Karpas-422 (cell line): ENCODE measurements at regions not wholly inside any gene's neighbourhood (a gene's known extent, or its start where the extent isn't known, plus 50 kb on each side); places are given as distances from the start of the nearest gene placed in this dataset.

Source experiments
- DNase-seq: peaks from one replicate; pipeline ENCODE4 v3.0.0-alpha.2; 2015
- H2AFZ ChIP-seq: fragments of 200-600 bp; sonication (generic); 2 replicates; pipeline ENCODE4 v1.6.1; 2014; ENCODE audit warnings: antibody characterized with exemption, low read length, mixed read lengths
- H3K27ac ChIP-seq: fragments of 200-600 bp; sonication (generic); 2 replicates; pipeline ENCODE4 v1.5.1; 2014; ENCODE audit warnings: mild to moderate bottlenecking, low read length, moderate library complexity
- H3K27me3 ChIP-seq: fragments of 200-600 bp; sonication (generic); 2 replicates; pipeline ENCODE4 v1.6.1; 2014; ENCODE audit warnings: low read length, mixed read lengths
- H3K36me3 ChIP-seq: fragments of 200-600 bp; sonication (generic); 2 replicates; pipeline ENCODE4 v1.6.1; 2014; ENCODE audit warnings: low read length, mixed read lengths; ENCODE audit not compliant: insufficient read depth
- H3K4me1 ChIP-seq: fragments of 200-600 bp; sonication (generic); 2 replicates; pipeline ENCODE4 v1.6.1; 2014; ENCODE audit warnings: mild to moderate bottlenecking, low read length, mixed read lengths
- H3K4me2 ChIP-seq: fragments of 200-600 bp; sonication (generic); 2 replicates; pipeline ENCODE4 v1.6.1; 2014; ENCODE audit warnings: low read length, low read depth, mild to moderate bottlenecking; ENCODE audit not compliant: poor library complexity, severe bottlenecking
- H3K4me3 ChIP-seq: fragments of 200-600 bp; sonication (generic); 2 replicates; pipeline ENCODE4 v1.5.1; 2014; ENCODE audit warnings: mild to moderate bottlenecking, antibody characterized with exemption, low read length, mixed read lengths
- H3K79me2 ChIP-seq: fragments of 200-600 bp; sonication (generic); 2 replicates; pipeline ENCODE4 v1.6.1; 2014; ENCODE audit warnings: mild to moderate bottlenecking, low read length, mixed read lengths
- H3K9ac ChIP-seq: fragments of 200-600 bp; sonication (generic); 2 replicates; pipeline ENCODE4 v1.6.0; 2014; ENCODE audit warnings: low read length
- H3K9me2 ChIP-seq: fragments of 200-600 bp; sonication (generic), shearing (Covaris generic); replicated peaks from 2 replicates; pipeline ENCODE4 v1.6.0; 2014; ENCODE audit warnings: mild to moderate bottlenecking, low read length, moderate library complexity; ENCODE audit not compliant: insufficient read depth
- H3K9me3 ChIP-seq: fragments of 300-700, 200-600 bp; sonication (generic); 2 replicates; pipeline ENCODE4 v1.6.1; 2014; ENCODE audit warnings: low read length, mixed read lengths
- H4K20me1 ChIP-seq: fragments of 200-600 bp; sonication (generic); 2 replicates; pipeline ENCODE4 v1.6.1; 2014; ENCODE audit warnings: mild to moderate bottlenecking, antibody characterized with exemption, low read length, low read depth; ENCODE audit not compliant: insufficient read depth

DNA sequence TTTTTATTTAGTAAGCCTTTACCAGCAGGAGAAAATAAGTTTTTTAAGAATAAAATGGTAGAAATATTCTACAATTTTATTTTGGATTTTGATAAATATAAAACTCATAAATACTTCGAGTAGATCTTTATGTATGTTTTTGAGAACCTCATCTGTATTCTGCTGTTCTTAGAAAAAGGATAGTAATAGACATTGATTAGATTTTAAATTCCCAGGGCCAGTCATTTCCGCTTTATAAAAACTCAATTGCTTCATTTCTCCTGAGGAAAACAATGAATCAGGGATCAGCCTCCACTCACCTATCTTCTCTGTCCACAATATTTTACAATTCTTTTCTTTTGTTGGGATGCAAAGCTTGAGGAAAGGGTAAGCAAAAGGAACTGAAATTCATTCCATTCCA, 1983.5 kb upstream of the C9orf72 start:
- Histone ChIP-seq H3K4me2 (no peak overlapping the region), H3K9me3 (peaks cover 8% of the 10 kb centered on the region), H3K9me2 (no peaks in the 10 kb centered on the region), H3K79me2 (no peaks in the 10 kb centered on the region), H3K27ac (no peak overlapping the region), H3K9ac (no peak overlapping the region), H3K4me1 (no peaks in the 10 kb centered on the region), H3K4me3 (no peak overlapping the region), H3K36me3 (no peaks in the 10 kb centered on the region), H3K27me3 (no peaks in the 10 kb centered on the region), H4K20me1 (no peaks in the 10 kb centered on the region), H2AFZ (no peak overlapping the region)
- no peak for DNase-seq

DNA sequence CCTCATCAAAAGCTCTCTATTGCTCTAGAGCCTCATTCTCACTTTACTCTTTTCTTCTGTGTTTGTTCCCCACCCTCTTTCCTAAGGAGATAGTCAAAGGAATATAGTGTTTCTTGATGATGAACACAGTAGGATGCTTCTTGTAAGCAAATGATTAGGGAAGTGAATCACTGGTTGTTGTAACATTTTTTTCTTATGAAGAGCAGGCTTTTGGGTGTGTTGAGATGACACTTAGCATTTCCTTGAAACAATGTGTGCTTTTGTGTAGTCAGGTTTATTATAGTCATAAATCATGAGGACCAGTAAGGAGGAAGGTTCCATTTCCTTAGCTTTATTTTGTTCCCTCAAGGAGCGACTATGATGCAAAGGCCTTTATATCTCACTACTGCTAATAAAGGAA, 1991.3 kb upstream of the C9orf72 start:
- H3K4me1 ChIP-seq = no peaks in the 10 kb centered on the region
- no peak overlapping the region for H3K27ac ChIP-seq
- H3K4me3 ChIP-seq = no peak overlapping the region
- no peaks in the 10 kb centered on the region for H4K20me1 ChIP-seq
- H3K9ac ChIP-seq = no peak overlapping the region
- H3K9me2 ChIP-seq = no peaks in the 10 kb centered on the region
- H3K27me3 ChIP-seq = no peaks in the 10 kb centered on the region
- no peaks in the 10 kb centered on the region for H3K36me3 ChIP-seq
- peaks cover 18% of the 10 kb centered on the region for H3K9me3 ChIP-seq
- no peak overlapping the region for H3K4me2 ChIP-seq
- H2AFZ ChIP-seq = no peak overlapping the region
- H3K79me2 ChIP-seq = no peaks in the 10 kb centered on the region
- no peak for DNase-seq

GRCh38 chr9:29575219-29575618, 2001.9 kb upstream of the C9orf72 start:
- no peak for DNase-seq
- no peaks in the 10 kb centered on the region for H3K27me3 ChIP-seq
- no peak overlapping the region for H2AFZ ChIP-seq
- H4K20me1 ChIP-seq = no peaks in the 10 kb centered on the region
- no peaks in the 10 kb centered on the region for H3K9me2 ChIP-seq
- no peak overlapping the region for H3K9ac ChIP-seq
- no peak overlapping the region for H3K27ac ChIP-seq
- no peaks in the 10 kb centered on the region for H3K79me2 ChIP-seq
- H3K9me3 ChIP-seq = peaks cover 14% of the 10 kb centered on the region
- no peaks in the 10 kb centered on the region for H3K4me1 ChIP-seq
- H3K36me3 ChIP-seq = no peaks in the 10 kb centered on the region
- H3K4me2 ChIP-seq = no peak overlapping the region
- no peak overlapping the region for H3K4me3 ChIP-seq

DNA sequence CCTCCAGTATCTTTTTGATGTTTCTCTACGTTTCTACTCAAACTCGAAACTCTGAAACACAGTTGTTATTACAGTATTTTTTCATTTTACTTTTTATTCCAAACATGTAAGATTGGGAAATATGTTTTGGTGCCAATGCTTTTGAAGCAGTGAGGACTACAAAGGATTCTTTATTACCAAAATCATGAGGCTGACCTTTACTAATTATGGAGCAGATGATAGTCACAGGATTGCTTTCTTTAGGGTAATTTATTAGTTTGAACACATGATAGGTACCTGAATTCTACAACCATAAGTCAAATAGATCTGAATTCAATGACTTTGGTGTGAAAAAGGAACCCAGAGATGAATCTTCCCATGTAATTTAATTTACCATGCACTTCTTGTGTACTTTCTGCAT, 2015.1 kb upstream of the C9orf72 start:
- Histone ChIP-seq H3K9ac (no peak overlapping the region), H3K36me3 (no peaks in the 10 kb centered on the region), H3K4me2 (no peak overlapping the region), H3K9me2 (no peaks in the 10 kb centered on the region), H3K4me1 (no peaks in the 10 kb centered on the region), H2AFZ (no peak overlapping the region), H4K20me1 (no peaks in the 10 kb centered on the region), H3K9me3 (peaks cover 30% of the 10 kb centered on the region), H3K4me3 (no peak overlapping the region), H3K79me2 (no peaks in the 10 kb centered on the region), H3K27me3 (no peaks in the 10 kb centered on the region), H3K27ac (no peak overlapping the region)
- no peak for DNase-seq

DNA sequence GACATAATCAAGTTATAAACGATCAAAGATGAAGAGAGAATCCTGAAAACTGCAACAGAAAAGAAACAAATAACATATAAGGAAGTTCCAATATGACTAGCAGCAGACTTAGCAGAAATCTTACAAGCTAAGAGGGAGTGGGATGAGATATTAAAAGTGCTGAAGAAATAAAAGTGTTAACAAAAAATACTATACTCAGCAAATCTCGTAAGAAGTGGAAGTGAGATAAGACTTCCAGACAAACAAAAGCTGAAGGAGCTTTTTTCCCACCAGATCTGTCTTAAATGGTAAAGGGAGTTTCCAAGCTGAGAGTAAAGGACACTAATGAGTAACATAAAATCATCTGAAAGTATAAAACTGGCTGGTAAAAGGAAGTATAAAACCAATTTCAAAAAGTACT, 2036.0 kb upstream of the C9orf72 start:
- Histone ChIP-seq H3K4me1 (no peaks in the 10 kb centered on the region), H3K27me3 (no peaks in the 10 kb centered on the region), H3K4me3 (no peak overlapping the region), H3K9me3 (peaks cover 22% of the 10 kb centered on the region), H3K4me2 (no peak overlapping the region), H3K79me2 (no peaks in the 10 kb centered on the region), H3K27ac (no peak overlapping the region), H3K9me2 (no peaks in the 10 kb centered on the region), H3K36me3 (no peaks in the 10 kb centered on the region), H3K9ac (no peak overlapping the region), H2AFZ (no peak overlapping the region), H4K20me1 (no peaks in the 10 kb centered on the region)
- DNase-seq = no peak

DNA sequence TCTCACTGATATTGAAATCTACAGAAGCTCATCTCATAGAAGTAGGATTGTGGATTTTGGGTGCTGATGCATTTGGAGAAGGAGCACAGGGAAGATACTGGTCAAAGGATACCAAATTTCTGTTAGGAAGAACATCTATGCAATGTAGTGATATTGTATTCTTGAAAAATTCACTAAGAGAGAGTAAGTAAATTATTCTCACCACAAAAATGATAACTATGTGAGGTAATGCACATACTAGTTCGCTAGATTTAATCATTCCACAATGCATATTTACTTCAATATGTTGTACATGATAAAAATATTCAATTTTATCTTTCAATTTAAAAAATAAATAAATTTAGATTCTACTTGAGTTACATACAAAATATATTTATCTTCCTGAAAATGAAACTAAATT, 2040.5 kb upstream of the C9orf72 start:
- peaks cover 19% of the 10 kb centered on the region for H3K9me3 ChIP-seq
- H3K4me3 ChIP-seq = no peak overlapping the region
- H3K79me2 ChIP-seq = no peaks in the 10 kb centered on the region
- H3K27ac ChIP-seq = no peak overlapping the region
- DNase-seq = no peak
- H3K9me2 ChIP-seq = no peaks in the 10 kb centered on the region
- no peaks in the 10 kb centered on the region for H3K4me1 ChIP-seq
- no peaks in the 10 kb centered on the region for H4K20me1 ChIP-seq
- no peak overlapping the region for H3K4me2 ChIP-seq
- no peaks in the 10 kb centered on the region for H3K27me3 ChIP-seq
- H3K36me3 ChIP-seq = no peaks in the 10 kb centered on the region
- H2AFZ ChIP-seq = no peak overlapping the region
- H3K9ac ChIP-seq = no peak overlapping the region

- Histone ChIP-seq H3K27ac (no peak overlapping the region), H3K9me2 (no peaks in the 10 kb centered on the region), H2AFZ (no peak overlapping the region), H3K9ac (no peak overlapping the region), H3K4me2 (no peak overlapping the region), H3K27me3 (no peaks in the 10 kb centered on the region), H3K4me1 (no peaks in the 10 kb centered on the region), H4K20me1 (no peaks in the 10 kb centered on the region), H3K9me3 (peaks cover 12% of the 10 kb centered on the region), H3K36me3 (no peaks in the 10 kb centered on the region), H3K79me2 (no peaks in the 10 kb centered on the region), H3K4me3 (no peak overlapping the region)
- no peak for DNase-seq
These were observed 2043.6 kb upstream of the C9orf72 start for GRCh38 chr9:29616844-29617243.

- Histone ChIP-seq H3K9ac (no peak overlapping the region), H3K79me2 (no peaks in the 10 kb centered on the region), H3K4me2 (no peak overlapping the region), H3K27me3 (no peaks in the 10 kb centered on the region), H3K27ac (no peak overlapping the region), H3K36me3 (no peaks in the 10 kb centered on the region), H4K20me1 (no peaks in the 10 kb centered on the region), H3K4me1 (no peaks in the 10 kb centered on the region), H2AFZ (no peak overlapping the region), H3K9me3 (peaks cover 17% of the 10 kb centered on the region), H3K4me3 (no peak overlapping the region), H3K9me2 (no peaks in the 10 kb centered on the region)
- DNase-seq = no peak
These were observed 2052.0 kb upstream of the C9orf72 start for GRCh38 chr9:29625292-29625731.

DNA sequence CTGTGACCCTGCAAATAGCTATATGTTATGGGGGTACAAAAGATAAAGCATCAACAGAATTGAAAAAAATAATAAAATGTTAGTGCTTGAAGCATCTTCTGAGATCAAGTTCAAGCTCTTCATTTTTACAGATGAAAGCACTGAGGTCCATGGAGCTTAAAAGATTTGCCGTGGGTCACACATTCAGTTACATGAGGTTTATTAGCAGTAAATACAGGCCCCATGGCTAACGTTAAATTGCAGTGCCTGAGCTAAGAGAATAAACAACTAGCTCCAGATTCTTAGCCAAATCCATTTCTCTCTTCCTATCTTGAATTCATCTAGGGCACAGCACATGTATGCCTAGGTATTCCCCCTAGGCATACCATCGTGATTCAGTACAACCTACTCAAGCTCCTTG, 2052.7 kb upstream of the C9orf72 start:
- no peak for DNase-seq
- Histone ChIP-seq H3K9me3 (peaks cover 17% of the 10 kb centered on the region), H3K9ac (no peak overlapping the region), H3K79me2 (no peaks in the 10 kb centered on the region), H3K36me3 (no peaks in the 10 kb centered on the region), H3K4me2 (no peak overlapping the region), H4K20me1 (no peaks in the 10 kb centered on the region), H3K27ac (no peak overlapping the region), H2AFZ (no peak overlapping the region), H3K4me3 (no peak overlapping the region), H3K9me2 (no peaks in the 10 kb centered on the region), H3K27me3 (no peaks in the 10 kb centered on the region), H3K4me1 (no peaks in the 10 kb centered on the region)
